ENCODE measurements at regions not wholly inside any gene's neighbourhood (a gene's known extent, or its start where the extent isn't known, plus 50 kb on each side); places are given as distances from the start of the nearest gene placed in this dataset.

GRCh38 chr7:69476416-69476815 lies 121.9 kb upstream of the AUTS2 start:
- H3K27ac Mint-ChIP-seq: no peak overlapping the region
- peaks cover 0 to 7% of the 10 kb centered on the region in 2 donors for H3K9me3 Mint-ChIP-seq
- H3K27me3 Mint-ChIP-seq: no peaks in the 10 kb centered on the region
- DNase-seq (no peak), ATAC-seq (no peak)
- H3K4me1 Mint-ChIP-seq: no peaks in the 10 kb centered on the region
- no peak overlapping the region for H3K4me3 Mint-ChIP-seq

- H3K9me3 Mint-ChIP-seq: no peaks in the 10 kb centered on the region
- H3K27me3 Mint-ChIP-seq: no peaks in the 10 kb centered on the region
- ATAC-seq (no peak), DNase-seq (no peak)
- no peak overlapping the region for H3K4me3 Mint-ChIP-seq
- H3K27ac Mint-ChIP-seq: no peak overlapping the region
- H3K4me1 Mint-ChIP-seq: no peaks in the 10 kb centered on the region
These were observed 115.6 kb upstream of the AUTS2 start for GRCh38 chr7:69482676-69483075.

- Mint-ChIP-seq H3K27ac (no peak overlapping the region), H3K27me3 (peaks cover 8% of the 10 kb centered on the region), H3K9me3 (no peaks in the 10 kb centered on the region), H3K4me3 (no peak overlapping the region), H3K4me1 (no peaks in the 10 kb centered on the region)
- ATAC-seq: no peak
- DNase-seq: no peak
These were observed 108.7 kb upstream of the AUTS2 start for GRCh38 chr7:69489533-69489932.

- H3K4me3 Mint-ChIP-seq: no peak overlapping the region
- ATAC-seq: no peak
- peaks cover 23 to 33% of the 10 kb centered on the region in 2 donors for H3K9me3 Mint-ChIP-seq
- DNase-seq: no peak
- no peak overlapping the region for H3K27ac Mint-ChIP-seq
- peaks cover 6% of the 10 kb centered on the region for H3K27me3 Mint-ChIP-seq
- no peaks in the 10 kb centered on the region for H3K4me1 Mint-ChIP-seq
These were observed 99.6 kb upstream of the AUTS2 start for GRCh38 chr7:69498671-69499070.

- no peak overlapping the region for H3K27ac Mint-ChIP-seq
- H3K4me1 Mint-ChIP-seq: no peaks in the 10 kb centered on the region
- no peak overlapping the region for H3K4me3 Mint-ChIP-seq
- H3K27me3 Mint-ChIP-seq: no peaks in the 10 kb centered on the region
- DNase-seq (no peak), ATAC-seq (no peak)
- H3K9me3 Mint-ChIP-seq: peaks cover 23 to 33% of the 10 kb centered on the region in 2 donors
These were observed 95.9 kb upstream of the AUTS2 start for GRCh38 chr7:69502358-69502757.

GRCh38 chr7:69504733-69505420 lies 93.4 kb upstream of the AUTS2 start:
- Mint-ChIP-seq H3K9me3 (peaks cover 5 to 10% of the 10 kb centered on the region in 2 donors), H3K27me3 (no peaks in the 10 kb centered on the region), H3K27ac (no peak overlapping the region), H3K4me3 (no peak overlapping the region), H3K4me1 (no peaks in the 10 kb centered on the region)
- no peak for ATAC-seq
- no peak for DNase-seq

GRCh38 chr7:69508736-69509135 lies 89.5 kb upstream of the AUTS2 start:
- Mint-ChIP-seq H3K4me1 (no peaks in the 10 kb centered on the region), H3K4me3 (no peak overlapping the region), H3K27ac (no peak overlapping the region), H3K27me3 (peaks cover 8% of the 10 kb centered on the region), H3K9me3 (peaks cover 0 to 9% of the 10 kb centered on the region in 2 donors)
- no peak for DNase-seq
- no peak for ATAC-seq

GRCh38 chr7:69510114-69510513 lies 88.2 kb upstream of the AUTS2 start:
- Mint-ChIP-seq H3K27me3 (peaks cover 8% of the 10 kb centered on the region), H3K27ac (no peak overlapping the region), H3K4me3 (no peak overlapping the region), H3K4me1 (no peaks in the 10 kb centered on the region), H3K9me3 (peaks cover 0 to 13% of the 10 kb centered on the region in 2 donors)
- ATAC-seq (no peak), DNase-seq (no peak)

GRCh38 chr7:69515495-69516212 lies 82.6 kb upstream of the AUTS2 start:
- no peaks in the 10 kb centered on the region for H3K4me1 Mint-ChIP-seq
- DNase-seq: no peak
- H3K4me3 Mint-ChIP-seq: no peak overlapping the region
- no peak for ATAC-seq
- peaks cover 0 to 13% of the 10 kb centered on the region in 2 donors for H3K9me3 Mint-ChIP-seq
- no peak overlapping the region for H3K27ac Mint-ChIP-seq
- peaks cover 8% of the 10 kb centered on the region for H3K27me3 Mint-ChIP-seq

GRCh38 chr7:69516238-69516820 lies 81.9 kb upstream of the AUTS2 start:
- ATAC-seq: no peak
- Mint-ChIP-seq H3K4me1 (no peaks in the 10 kb centered on the region), H3K9me3 (peaks cover 0 to 9% of the 10 kb centered on the region in 2 donors), H3K27me3 (peaks cover 3% of the 10 kb centered on the region), H3K27ac (no peak overlapping the region), H3K4me3 (no peak overlapping the region)
- DNase-seq: no peak

- DNase-seq (no peak), ATAC-seq (no peak)
- Mint-ChIP-seq H3K9me3 (peaks cover 0 to 5% of the 10 kb centered on the region in 2 donors), H3K4me3 (no peak overlapping the region), H3K27ac (no peak overlapping the region), H3K27me3 (no peaks in the 10 kb centered on the region), H3K4me1 (no peaks in the 10 kb centered on the region)
These were observed 80.1 kb upstream of the AUTS2 start for GRCh38 chr7:69517985-69518704.

- no peak for DNase-seq
- ATAC-seq: no peak
These were observed 79.6 kb upstream of the AUTS2 start for GRCh38 chr7:69518705-69519077.

GRCh38 chr7:69526570-69526969 lies 71.7 kb upstream of the AUTS2 start:
- no peaks in the 10 kb centered on the region for H3K4me1 Mint-ChIP-seq
- no peaks in the 10 kb centered on the region for H3K9me3 Mint-ChIP-seq
- no peak overlapping the region for H3K4me3 Mint-ChIP-seq
- no peaks in the 10 kb centered on the region for H3K27me3 Mint-ChIP-seq
- ATAC-seq (no peak), DNase-seq (no peak)
- H3K27ac Mint-ChIP-seq: peak overlapping the region in 1 of 2 donors; percentile 57

More at GRCh38 chr7:69518705-69519077, 79.6 kb upstream of the AUTS2 start:
- Mint-ChIP-seq H3K4me3 (no peak overlapping the region), H3K4me1 (no peaks in the 10 kb centered on the region), H3K9me3 (peaks cover 0 to 5% of the 10 kb centered on the region in 2 donors), H3K27ac (no peak overlapping the region), H3K27me3 (no peaks in the 10 kb centered on the region)

- Mint-ChIP-seq H3K4me1 (no peaks in the 10 kb centered on the region), H3K9me3 (no peaks in the 10 kb centered on the region), H3K4me3 (no peak overlapping the region), H3K27ac (no peak overlapping the region), H3K27me3 (no peaks in the 10 kb centered on the region)
- no peak for ATAC-seq
- no peak for DNase-seq
These were observed 70.6 kb upstream of the AUTS2 start for GRCh38 chr7:69527706-69528105.

- Mint-ChIP-seq H3K27ac (no peak overlapping the region), H3K4me1 (no peaks in the 10 kb centered on the region), H3K9me3 (no peaks in the 10 kb centered on the region), H3K27me3 (no peaks in the 10 kb centered on the region), H3K4me3 (no peak overlapping the region)
- ATAC-seq (no peak), DNase-seq (no peak)
These were observed 67.2 kb upstream of the AUTS2 start for GRCh38 chr7:69531050-69531449.

All from stimulated activated naive CD8-positive, alpha-beta T cell treated with anti-CD3 and anti-CD28 coated beads, Interleukin-15, amount 100 ng/mL, for 72 hours (primary cell).